ENCODE measurements at regions not wholly inside any gene's neighbourhood (a gene's known extent, or its start where the extent isn't known, plus 50 kb on each side); places are given as distances from the start of the nearest gene placed in this dataset.

GRCh38 chr2:2742726-2743125 lies 411.7 kb upstream of the MYT1L start:
- DNase-seq (ENCODE audit: extremely low read depth in 1 of 4, low spot score in 3 of 4) (no peak), ATAC-seq (no peak), FAIRE-seq (no peak)
- BruUV-seq (replicated peaks): no TSS peak
- ChIA-PET CTCF (ENCODE audit: low intra/inter-chr PET ratio) (no interaction called here), POLR2A (interaction anchor here (0.7 kb wide), 1 partner anchor 28 kb away, joined by 3 read pairs; no protein-coding TSS in a partner anchor)
- no peak for TF ChIP-seq E2F8 (IDR thresholded peaks at IDR 0.05; ENCODE audit: low read depth, partially characterized antibody)
- no peak for TF ChIP-seq KDM4B (IDR thresholded peaks at IDR 0.05; ENCODE audit: borderline replicate concordance in 2 of 2, low read depth in 1 of 2)
- TF ChIP-seq BDP1 (IDR thresholded peaks at IDR 0.05; ENCODE audit: insufficient read depth, insufficient read length): no peak
- no peak for TF ChIP-seq ZFPM2 (CRISPR knock-in tag; IDR thresholded peaks at IDR 0.05)
- TF ChIP-seq SNRNP70 (optimal IDR thresholded peaks at IDR 0.05; ENCODE audit: low read depth, low read length): no peak
- no peak for TF ChIP-seq ETS2 (tag; IDR thresholded peaks at IDR 0.05; ENCODE audit: borderline replicate concordance, poor library complexity, severe bottlenecking)
- TF ChIP-seq ZNF699 (CRISPR knock-in tag; IDR thresholded peaks at IDR 0.05; ENCODE audit: insufficient replicate concordance): no peak
- TF ChIP-seq ARID3B (CRISPR knock-in tag; IDR thresholded peaks at IDR 0.05; ENCODE audit: borderline replicate concordance): no peak
- no peak for TF ChIP-seq PML (IDR thresholded peaks at IDR 0.05; ENCODE audit: low read length)
- Histone ChIP-seq H3K4me2 (ENCODE audit: insufficient read depth, low read length) (no peak overlapping the region), H3K9ac (ENCODE audit: insufficient read depth in 1 of 2, low read depth in 2 of 2, low read length in 2 of 2) (no peak overlapping the region), H3K27me3 (ENCODE audit: control insufficient read depth in 2 of 2, insufficient read depth in 2 of 2, low read length in 2 of 2) (peaks cover 0 to 18% of the 10 kb centered on the region in 2 experiments; a peak in 2 of 5 replicates), H3K4me3 (no peak overlapping the region), H4K20me1 (replicated peaks; ENCODE audit: control insufficient read depth, insufficient read depth, low read length) (no peaks in the 10 kb centered on the region; the same call in 1 of the 2 replicates), H3K9me3 (replicated peaks; ENCODE audit: control insufficient read depth, insufficient read depth, low read depth, low read length) (no peaks in the 10 kb centered on the region), H2AFZ (ENCODE audit: low read depth, low read length) (no peak overlapping the region), H3K27ac (ENCODE audit: extremely low read depth, low read depth, low read length) (no peak overlapping the region), H3K9me1 (ENCODE audit: control insufficient read depth, insufficient read depth, low read length) (no peaks in the 10 kb centered on the region), H3K36me3 (ENCODE audit: control insufficient read depth, insufficient read depth, low read length) (no peaks in the 10 kb centered on the region), H3K79me2 (ENCODE audit: control insufficient read depth, insufficient read depth, low read length) (no peaks in the 10 kb centered on the region), H3K4me1 (replicated peaks in 1 of 2; ENCODE audit: control insufficient read depth in 2 of 2, insufficient read depth in 2 of 2, low read length in 2 of 2) (no peaks in the 10 kb centered on the region)
- WGBS (ENCODE audit: insufficient coverage, low coverage, missing lambda C conversion rate): 0% methylated on average over 2 of the region's 2 CpGs
- in situ Hi-C loops (cut with MboI): no loop called here
- intact Hi-C loops (cut with micrococcal nuclease): no loop called here

All from K562 (cell line).